ENCODE measurements at regions not wholly inside any gene's neighbourhood (a gene's known extent, or its start where the extent isn't known, plus 50 kb on each side); places are given as distances from the start of the nearest gene placed in this dataset.

DNA sequence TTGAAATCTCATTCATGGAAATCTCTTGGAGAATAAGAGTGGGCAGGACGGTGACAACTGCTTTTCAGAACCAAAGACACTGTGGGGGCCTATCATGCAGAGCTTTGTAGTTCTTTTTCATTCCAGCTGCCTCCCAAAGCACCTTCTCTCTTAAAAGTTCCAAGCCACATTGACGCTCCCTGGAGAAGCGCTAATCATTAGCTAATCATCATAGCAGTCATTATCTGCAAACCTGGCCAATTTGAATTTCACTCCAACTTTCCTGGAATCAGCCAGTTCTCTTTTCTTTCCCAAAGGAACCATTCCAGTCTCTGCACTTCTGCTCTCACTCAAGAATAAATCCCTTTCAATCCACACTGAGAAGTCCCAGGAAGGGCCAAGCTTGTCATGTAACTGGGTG is 1144.1 kb upstream of the IGFBP7 start (continued):
- TF ChIP-seq, protein P1, sequence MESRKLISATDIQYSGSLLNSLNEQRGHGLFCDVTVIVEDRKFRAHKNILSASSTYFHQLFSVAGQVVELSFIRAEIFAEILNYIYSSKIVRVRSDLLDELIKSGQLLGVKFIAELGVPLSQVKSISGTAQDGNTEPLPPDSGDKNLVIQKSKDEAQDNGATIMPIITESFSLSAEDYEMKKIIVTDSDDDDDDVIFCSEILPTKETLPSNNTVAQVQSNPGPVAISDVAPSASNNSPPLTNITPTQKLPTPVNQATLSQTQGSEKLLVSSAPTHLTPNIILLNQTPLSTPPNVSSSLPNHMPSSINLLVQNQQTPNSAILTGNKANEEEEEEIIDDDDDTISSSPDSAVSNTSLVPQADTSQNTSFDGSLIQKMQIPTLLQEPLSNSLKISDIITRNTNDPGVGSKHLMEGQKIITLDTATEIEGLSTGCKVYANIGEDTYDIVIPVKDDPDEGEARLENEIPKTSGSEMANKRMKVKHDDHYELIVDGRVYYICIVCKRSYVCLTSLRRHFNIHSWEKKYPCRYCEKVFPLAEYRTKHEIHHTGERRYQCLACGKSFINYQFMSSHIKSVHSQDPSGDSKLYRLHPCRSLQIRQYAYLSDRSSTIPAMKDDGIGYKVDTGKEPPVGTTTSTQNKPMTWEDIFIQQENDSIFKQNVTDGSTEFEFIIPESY (IDR thresholded peaks at IDR 0.05), result no peak
- no peak for TF ChIP-seq MTA3 (IDR thresholded peaks at IDR 0.05; ENCODE audit: borderline replicate concordance, low read length)

DNA sequence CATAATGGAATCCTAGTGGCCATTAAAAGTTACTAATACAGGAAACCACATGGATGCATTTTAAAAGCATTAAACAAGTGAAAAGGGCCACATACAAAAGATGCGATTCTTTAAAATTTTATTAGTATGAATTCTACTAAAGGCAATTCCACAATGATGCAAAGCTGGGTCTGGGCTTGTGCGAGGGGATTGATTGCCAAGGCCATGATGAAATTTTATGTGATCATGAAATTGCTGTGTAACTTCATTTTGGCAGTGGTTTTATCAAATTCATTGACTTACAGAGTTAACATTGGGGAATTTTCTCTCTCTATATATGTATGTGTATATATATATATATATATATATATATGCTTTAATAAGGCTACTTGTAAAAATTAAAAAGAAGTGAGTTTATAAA is 1142.5 kb upstream of the IGFBP7 start:
- 50% methylated on average over 2 of the region's 2 CpGs for WGBS (ENCODE audit: insufficient coverage, insufficient replicate concordance, low lambda C conversion rate, missing lambda C conversion rate)
- H3K36me3 ChIP-seq (ENCODE audit: control insufficient read depth in 2 of 2, insufficient read depth in 2 of 2, low read length in 1 of 2), result no peaks in the 10 kb centered on the region
- CTCF ChIA-PET, result interaction anchor here (1.5 kb wide), 1 partner anchor 50 kb away, joined by 3 read pairs; no protein-coding TSS in a partner anchor
- TF ChIP-seq, protein P2, sequence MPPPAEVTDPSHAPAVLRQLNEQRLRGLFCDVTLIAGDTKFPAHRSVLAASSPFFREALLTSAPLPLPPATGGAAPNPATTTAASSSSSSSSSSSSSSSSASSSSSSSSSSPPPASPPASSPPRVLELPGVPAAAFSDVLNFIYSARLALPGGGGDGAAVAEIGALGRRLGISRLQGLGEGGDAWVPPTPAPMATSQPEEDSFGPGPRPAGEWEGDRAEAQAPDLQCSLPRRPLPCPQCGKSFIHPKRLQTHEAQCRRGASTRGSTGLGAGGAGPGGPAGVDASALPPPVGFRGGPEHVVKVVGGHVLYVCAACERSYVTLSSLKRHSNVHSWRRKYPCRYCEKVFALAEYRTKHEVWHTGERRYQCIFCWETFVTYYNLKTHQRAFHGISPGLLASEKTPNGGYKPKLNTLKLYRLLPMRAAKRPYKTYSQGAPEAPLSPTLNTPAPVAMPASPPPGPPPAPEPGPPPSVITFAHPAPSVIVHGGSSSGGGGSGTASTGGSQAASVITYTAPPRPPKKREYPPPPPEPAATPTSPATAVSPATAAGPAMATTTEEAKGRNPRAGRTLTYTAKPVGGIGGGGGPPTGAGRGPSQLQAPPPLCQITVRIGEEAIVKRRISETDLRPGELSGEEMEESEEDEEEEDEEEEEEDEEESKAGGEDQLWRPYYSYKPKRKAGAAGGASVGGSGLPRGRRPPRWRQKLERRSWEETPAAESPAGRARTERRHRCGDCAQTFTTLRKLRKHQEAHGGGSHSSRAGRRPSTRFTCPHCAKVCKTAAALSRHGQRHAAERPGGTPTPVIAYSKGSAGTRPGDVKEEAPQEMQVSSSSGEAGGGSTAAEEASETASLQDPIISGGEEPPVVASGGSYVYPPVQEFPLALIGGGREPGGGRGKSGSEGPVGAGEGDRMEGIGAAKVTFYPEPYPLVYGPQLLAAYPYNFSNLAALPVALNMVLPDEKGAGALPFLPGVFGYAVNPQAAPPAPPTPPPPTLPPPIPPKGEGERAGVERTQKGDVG (CRISPR knock-in tag; IDR thresholded peaks at IDR 0.05), result no peak
- TF ChIP-seq, protein P3, sequence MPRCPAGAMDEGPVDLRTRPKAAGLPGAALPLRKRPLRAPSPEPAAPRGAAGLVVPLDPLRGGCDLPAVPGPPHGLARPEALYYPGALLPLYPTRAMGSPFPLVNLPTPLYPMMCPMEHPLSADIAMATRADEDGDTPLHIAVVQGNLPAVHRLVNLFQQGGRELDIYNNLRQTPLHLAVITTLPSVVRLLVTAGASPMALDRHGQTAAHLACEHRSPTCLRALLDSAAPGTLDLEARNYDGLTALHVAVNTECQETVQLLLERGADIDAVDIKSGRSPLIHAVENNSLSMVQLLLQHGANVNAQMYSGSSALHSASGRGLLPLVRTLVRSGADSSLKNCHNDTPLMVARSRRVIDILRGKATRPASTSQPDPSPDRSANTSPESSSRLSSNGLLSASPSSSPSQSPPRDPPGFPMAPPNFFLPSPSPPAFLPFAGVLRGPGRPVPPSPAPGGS (IDR thresholded peaks at IDR 0.05; ENCODE audit: borderline replicate concordance, insufficient read depth, low read depth, low read length, poor library complexity, severe bottlenecking), result no peak
- TF ChIP-seq FOXM1 (IDR thresholded peaks at IDR 0.05; ENCODE audit: low read depth, low read length) (no peak), BHLHE40 (IDR thresholded peaks at IDR 0.05; ENCODE audit: borderline replicate concordance in 1 of 2, low read depth in 2 of 2, low read length in 1 of 2) (no peak), ZNF217 (IDR thresholded peaks at IDR 0.05) (no peak), ZZZ3 (IDR thresholded peaks at IDR 0.05; ENCODE audit: control insufficient read depth, insufficient read length, low read depth) (no peak), JUND (IDR thresholded peaks at IDR 0.05; ENCODE audit: low read depth, low read length) (no peak), EGR1 (IDR thresholded peaks at IDR 0.05; ENCODE audit: borderline replicate concordance in 1 of 2, low read depth in 2 of 2, low read length in 2 of 2) (no peak)
- TF ChIP-seq, protein P4, sequence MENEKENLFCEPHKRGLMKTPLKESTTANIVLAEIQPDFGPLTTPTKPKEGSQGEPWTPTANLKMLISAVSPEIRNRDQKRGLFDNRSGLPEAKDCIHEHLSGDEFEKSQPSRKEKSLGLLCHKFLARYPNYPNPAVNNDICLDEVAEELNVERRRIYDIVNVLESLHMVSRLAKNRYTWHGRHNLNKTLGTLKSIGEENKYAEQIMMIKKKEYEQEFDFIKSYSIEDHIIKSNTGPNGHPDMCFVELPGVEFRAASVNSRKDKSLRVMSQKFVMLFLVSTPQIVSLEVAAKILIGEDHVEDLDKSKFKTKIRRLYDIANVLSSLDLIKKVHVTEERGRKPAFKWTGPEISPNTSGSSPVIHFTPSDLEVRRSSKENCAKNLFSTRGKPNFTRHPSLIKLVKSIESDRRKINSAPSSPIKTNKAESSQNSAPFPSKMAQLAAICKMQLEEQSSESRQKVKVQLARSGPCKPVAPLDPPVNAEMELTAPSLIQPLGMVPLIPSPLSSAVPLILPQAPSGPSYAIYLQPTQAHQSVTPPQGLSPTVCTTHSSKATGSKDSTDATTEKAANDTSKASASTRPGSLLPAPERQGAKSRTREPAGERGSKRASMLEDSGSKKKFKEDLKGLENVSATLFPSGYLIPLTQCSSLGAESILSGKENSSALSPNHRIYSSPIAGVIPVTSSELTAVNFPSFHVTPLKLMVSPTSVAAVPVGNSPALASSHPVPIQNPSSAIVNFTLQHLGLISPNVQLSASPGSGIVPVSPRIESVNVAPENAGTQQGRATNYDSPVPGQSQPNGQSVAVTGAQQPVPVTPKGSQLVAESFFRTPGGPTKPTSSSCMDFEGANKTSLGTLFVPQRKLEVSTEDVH (IDR thresholded peaks at IDR 0.05; ENCODE audit: low read depth, partially characterized antibody), result no peak
- TF ChIP-seq, protein P5, sequence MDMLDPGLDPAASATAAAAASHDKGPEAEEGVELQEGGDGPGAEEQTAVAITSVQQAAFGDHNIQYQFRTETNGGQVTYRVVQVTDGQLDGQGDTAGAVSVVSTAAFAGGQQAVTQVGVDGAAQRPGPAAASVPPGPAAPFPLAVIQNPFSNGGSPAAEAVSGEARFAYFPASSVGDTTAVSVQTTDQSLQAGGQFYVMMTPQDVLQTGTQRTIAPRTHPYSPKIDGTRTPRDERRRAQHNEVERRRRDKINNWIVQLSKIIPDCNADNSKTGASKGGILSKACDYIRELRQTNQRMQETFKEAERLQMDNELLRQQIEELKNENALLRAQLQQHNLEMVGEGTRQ (IDR thresholded peaks at IDR 0.05; ENCODE audit: borderline replicate concordance, low read depth, low read length), result no peak

More for the DNA sequence above, 1142.5 kb upstream of the IGFBP7 start:
- Histone ChIP-seq H3K27me3 (replicated peaks in 1 of 2; ENCODE audit: control insufficient read depth in 2 of 2, insufficient read depth in 2 of 2, low read length in 1 of 2) (no peaks in the 10 kb centered on the region), H3K9ac (ENCODE audit: control insufficient read depth, insufficient read depth, low read length) (no peak overlapping the region), H3K9me3 (replicated peaks; ENCODE audit: control insufficient read depth, insufficient read depth, low read length) (no peaks in the 10 kb centered on the region), H3K27ac (ENCODE audit: control insufficient read depth, insufficient read depth) (no peak overlapping the region), H3K4me2 (ENCODE audit: control insufficient read depth, insufficient read depth) (no peak overlapping the region), H3K79me2 (ENCODE audit: control insufficient read depth, insufficient read depth, low read length) (no peaks in the 10 kb centered on the region), H4K20me1 (ENCODE audit: control insufficient read depth, insufficient read depth) (no peaks in the 10 kb centered on the region), H3K4me1 (ENCODE audit: control insufficient read depth, insufficient read depth, low read length) (no peaks in the 10 kb centered on the region), H2AFZ (ENCODE audit: control insufficient read depth, low read depth, low read length) (no peak overlapping the region), H3K4me3 (no peak overlapping the region)
- in situ Hi-C loops (cut with MboI) (no loop called here), intact Hi-C loops (cut with micrococcal nuclease; ENCODE audit: unreplicated experiment) (no loop called here)
- BruUV-seq (replicated peaks), result no TSS peak
- ChIA-PET POLR2A (no interaction called here), RAD21 (ENCODE audit: unreplicated experiment) (no interaction called here), SMC1A (ENCODE audit: uncharacterized antibody, unreplicated experiment) (no interaction called here)
- ATAC-seq, result no peak
- FAIRE-seq, result no peak
- no peak for DNase-seq (ENCODE audit: low read depth, low spot score)

All from GM12878 (cell line).